GM12891 (cell line): ENCODE measurements at regions not wholly inside any gene's neighbourhood (a gene's known extent, or its start where the extent isn't known, plus 50 kb on each side); places are given as distances from the start of the nearest gene placed in this dataset.

Source experiments
- PAX5 ChIP-seq: IDR thresholded peaks from 2 replicates; pipeline ENCODE4 v1.6.1; 2011; ENCODE audit warnings: low read length, moderate library complexity, mild to moderate bottlenecking; ENCODE audit not compliant: insufficient read depth, severe bottlenecking
- POLR2A ChIP-seq: IDR thresholded peaks from 2 replicates; pipeline ENCODE4 v1.6.1; 2011; ENCODE audit warnings: low read depth, low read length, control low read depth
- POLR2AphosphoS5 ChIP-seq: IDR thresholded peaks from 2 replicates; pipeline ENCODE4 v1.6.1; 2011; ENCODE audit warnings: low read depth, low read length, control low read depth
- SPI1 ChIP-seq: IDR thresholded peaks from 2 replicates; pipeline ENCODE4 v1.6.1; 2011; ENCODE audit warnings: low read depth, low read length, control low read depth
- TAF1 ChIP-seq: IDR thresholded peaks from 2 replicates; pipeline ENCODE4 v1.6.1; 2011; ENCODE audit warnings: low read depth, low read length, control low read depth

- TF ChIP-seq POLR2A (no peak), TAF1 (no peak), POLR2AphosphoS5 (no peak), SPI1 (no peak), PAX5 (no peak)
Observed at GRCh38 chr7:13117103-13117502, 429.7 kb downstream of the ARL4A start.
